Heart left ventricle (tissue), 16 donors: ENCODE measurements at regions not wholly inside any gene's neighbourhood (a gene's known extent, or its start where the extent isn't known, plus 50 kb on each side); places are given as distances from the start of the nearest gene placed in this dataset.

ENCODE experiments used
- ATAC-seq, 4 donors: fragments of 200-7000 bp; cut with Tn5 transposase; one replicate each; pipeline ENCODE4 v1.9.1; 2020 to 2022; ENCODE audit warnings: moderate library complexity in 4 of 4, mild to moderate bottlenecking in 3 of 4, moderate number of reproducible peaks in 1 of 4
- DNase-seq, 5 donors: peaks; one replicate each; pipeline ENCODE4 v3.0.0-alpha.2; 2020
- H3K27ac ChIP-seq, 12 donors: fragments of 200-600 bp; sonication (generic) in 4 of 12; one replicate each; pipeline versions ENCODE4 v1.5.0 to v1.8.0; 2016 to 2022; ENCODE audit warnings: mild to moderate bottlenecking in 2 of 12
- H3K27me3 ChIP-seq, 9 donors: fragments of 200-600 bp; sonication (generic) in 2 of 9; one replicate each; pipeline versions ENCODE4 v1.5.1 to v1.8.0; 2016 to 2022; ENCODE audit warnings: mild to moderate bottlenecking in 3 of 9
- H3K36me3 ChIP-seq, 9 donors: fragments of 200-600 bp; sonication (generic) in 2 of 9; one replicate each; pipeline versions ENCODE4 v1.5.0 to v1.8.0; 2018 to 2022; ENCODE audit warnings: mild to moderate bottlenecking in 2 of 9
- H3K4me1 ChIP-seq, 12 donors: fragments of 200-600 bp; sonication (generic) in 4 of 12; one replicate each; pipeline versions ENCODE4 v1.5.0 to v1.8.0; 2016 to 2022; ENCODE audit warnings: mild to moderate bottlenecking in 3 of 12
- H3K4me3 ChIP-seq, 12 donors: fragments of 200-600 bp; sonication (generic) in 4 of 12; one replicate each; pipeline versions ENCODE4 v1.5.0 to v1.8.0; 2017 to 2022; ENCODE audit warnings: mild to moderate bottlenecking in 9 of 12, moderate library complexity in 4 of 12
- H3K9me3 ChIP-seq, 12 donors: fragments of 200-600 bp; sonication (generic) in 4 of 12; one replicate each; pipeline versions ENCODE4 v1.5.0 to v1.8.0; 2016 to 2022; ENCODE audit warnings: mild to moderate bottlenecking in 1 of 12
- POLR2A ChIP-seq, 2 donors: fragments of 450-650 bp; IDR thresholded peaks; one replicate each; pipeline ENCODE4 v1.6.1; 2017; ENCODE audit warnings: antibody characterized with exemption in 2 of 2, mild to moderate bottlenecking in 2 of 2, moderate library complexity in 2 of 2
- WGBS, 4 donors: extraction: QIAGEN DNeasy Blood & Tissue Kit in 2 of 4; methylation state at CpG; one replicate each; pipeline versions ENCODE4 v1.1.5 to v1.1.7; 2013 to 2018; 5-methylcytosine and 5-hydroxymethylcytosine counted together
- intact Hi-C, 10 donors: fragments of 100-400 bp; cut with DNase I; formaldehyde crosslinking; loops; one replicate each; pipeline versions ENCODE4 v1.11.1 to v1.14.2; 2022
- TF ChIP-seq, protein P1 (sequence below), 12 donors: fragments of 200-600 bp; sonication (generic) in 4 of 12; IDR thresholded peaks; one replicate each; pipeline versions ENCODE4 v1.5.0 to v1.8.0; 2018 to 2022; ENCODE audit warnings: antibody characterized with exemption in 12 of 12, mild to moderate bottlenecking in 5 of 12
- donor health status: ischemic (EF 13 %, LVEDD 7.1; RV severe dilation, severe dysfunction).
- donor health status: healthy with polysubstance abuse.
- donor health status: DM: no; HTN: yes; CAD: no.
- donor health status: DM: no; HTN: no; CAD: no.
- donor health status: ischemic (EF 25% LVEDD 6.9; RV normal size, moderate dysfunction).
- donor health status: ischemic (EF 25% LVEDD 5.7; RV mildly dilated, moderate dysfunction).
- donor health status: healthy.
- donor health status: DM: yes; HTN: yes; CAD: no.
- donor health status: ischemic (EF 35%, LVEDD 5.7; RV mildly dilated, moderate dysfunction).
- donor health status: nonischemic (EF 11% LVEDD 7.7; RV severe dilation, severe dysfunction).
- donor health status: DM: yes; HTN: yes; CAD: no.
- donor health status: PGD.
- donor health status: ischemic (EF 29% LVEDD 5.4; RV normal size, mild dysfunction).
- donor health status: nonischemic (EF 23%, LVEDD 6.1; RV moderate dilation, normal function).

DNA sequence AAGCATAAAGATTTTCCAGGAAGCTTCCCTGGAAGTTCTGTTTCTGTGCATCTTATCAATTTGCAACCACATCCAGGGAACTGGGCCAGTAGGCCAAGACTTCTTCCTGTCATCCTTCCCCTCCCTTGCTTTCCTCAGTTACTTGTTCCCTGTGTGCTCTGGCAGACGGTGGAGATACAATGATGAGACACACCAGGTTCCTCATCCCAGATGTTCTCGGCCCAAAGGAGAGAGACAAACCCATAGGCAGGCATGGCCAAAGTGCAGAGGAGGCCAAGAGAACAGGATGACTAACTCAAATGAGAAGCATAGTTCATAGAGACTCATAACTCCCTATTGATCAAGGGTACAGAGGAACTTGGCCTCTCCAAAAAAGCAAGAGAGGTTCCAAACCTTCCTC, 652.6 kb downstream of the CCDC171 start:
- 81 to 89% (median 84%) methylated on average over 2 of the region's 2 CpGs for WGBS, 4 donors

DNA sequence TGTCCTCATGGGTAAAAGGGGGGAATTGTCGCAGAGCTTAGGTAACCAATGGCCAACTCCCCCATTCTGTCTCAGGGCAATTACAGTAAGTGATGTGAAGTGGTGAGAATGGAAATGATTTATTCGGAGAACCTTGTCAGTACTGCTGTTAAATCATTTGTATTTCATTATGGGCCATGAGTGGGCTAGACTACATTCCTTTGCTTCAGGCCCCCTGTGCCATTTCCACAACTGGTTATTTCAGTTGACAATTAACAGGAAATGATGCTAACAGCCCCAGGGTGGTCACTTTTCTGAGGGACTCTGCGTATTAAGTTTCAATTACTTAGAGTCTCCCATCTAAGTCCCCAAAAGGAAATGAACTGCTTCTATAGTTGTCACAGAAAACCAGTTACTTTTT, 653.7 kb downstream of the CCDC171 start:
- DNase-seq, result no peak
- 73 to 95% (median 90%) methylated on average over 3 of the region's 3 CpGs for WGBS, 4 donors
- intact Hi-C loops, result no loop called here

More for the DNA sequence above, 652.6 kb downstream of the CCDC171 start:
- no peak overlapping the region for H3K4me3 ChIP-seq
- no peak overlapping the region for H3K27ac ChIP-seq
- no peak for TF ChIP-seq POLR2A (IDR thresholded peaks at IDR 0.05)
- TF ChIP-seq, protein P1, sequence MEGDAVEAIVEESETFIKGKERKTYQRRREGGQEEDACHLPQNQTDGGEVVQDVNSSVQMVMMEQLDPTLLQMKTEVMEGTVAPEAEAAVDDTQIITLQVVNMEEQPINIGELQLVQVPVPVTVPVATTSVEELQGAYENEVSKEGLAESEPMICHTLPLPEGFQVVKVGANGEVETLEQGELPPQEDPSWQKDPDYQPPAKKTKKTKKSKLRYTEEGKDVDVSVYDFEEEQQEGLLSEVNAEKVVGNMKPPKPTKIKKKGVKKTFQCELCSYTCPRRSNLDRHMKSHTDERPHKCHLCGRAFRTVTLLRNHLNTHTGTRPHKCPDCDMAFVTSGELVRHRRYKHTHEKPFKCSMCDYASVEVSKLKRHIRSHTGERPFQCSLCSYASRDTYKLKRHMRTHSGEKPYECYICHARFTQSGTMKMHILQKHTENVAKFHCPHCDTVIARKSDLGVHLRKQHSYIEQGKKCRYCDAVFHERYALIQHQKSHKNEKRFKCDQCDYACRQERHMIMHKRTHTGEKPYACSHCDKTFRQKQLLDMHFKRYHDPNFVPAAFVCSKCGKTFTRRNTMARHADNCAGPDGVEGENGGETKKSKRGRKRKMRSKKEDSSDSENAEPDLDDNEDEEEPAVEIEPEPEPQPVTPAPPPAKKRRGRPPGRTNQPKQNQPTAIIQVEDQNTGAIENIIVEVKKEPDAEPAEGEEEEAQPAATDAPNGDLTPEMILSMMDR (IDR thresholded peaks at IDR 0.05), result no peak
- DNase-seq (no peak), ATAC-seq (no peak)
- peaks cover 0 to 4% (median 0%) of the 10 kb centered on the region in 9 donors for H3K27me3 ChIP-seq
- intact Hi-C loops, result no loop called here
- no peaks in the 10 kb centered on the region for H3K36me3 ChIP-seq
- H3K4me1 ChIP-seq, result peaks cover 0 to 7% (median 0%) of the 10 kb centered on the region in 12 donors
- H3K9me3 ChIP-seq, result no peaks in the 10 kb centered on the region

DNA sequence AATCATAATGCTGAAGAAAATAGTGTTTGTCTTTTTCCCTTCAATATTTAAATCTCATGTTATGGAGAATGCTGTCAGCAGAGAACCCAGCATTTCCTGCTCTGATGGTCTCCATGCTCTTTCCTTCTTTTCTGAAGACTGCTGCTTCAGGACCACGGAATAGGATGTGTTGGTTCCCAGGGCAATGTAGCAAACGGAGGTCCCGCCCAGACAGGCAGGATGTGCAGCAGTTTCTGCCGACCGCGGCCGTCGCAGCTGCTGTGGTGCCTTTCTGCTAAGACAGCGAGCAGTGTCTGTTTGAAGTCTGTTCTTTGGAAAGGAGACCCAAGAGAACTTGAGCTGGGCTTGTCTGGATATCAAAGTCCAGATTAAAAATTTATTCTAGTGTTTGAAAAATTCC, 654.3 kb downstream of the CCDC171 start:
- H3K36me3 ChIP-seq, result no peaks in the 10 kb centered on the region
- H3K4me1 ChIP-seq, result peaks cover 0 to 7% (median 0%) of the 10 kb centered on the region in 12 donors
- H3K27ac ChIP-seq, result peak overlapping the region in 1 of 12 donors; percentile 32
- peak in 3 of 5 donors; percentile 27 to 66 (median 62) for DNase-seq
- H3K9me3 ChIP-seq, result peaks cover 0 to 5% (median 0%) of the 10 kb centered on the region in 12 donors
- H3K4me3 ChIP-seq, result no peak overlapping the region
- peak in 3 of 4 donors; percentile 60 to 82 (median 63) for ATAC-seq
- WGBS, 4 donors, result 26 to 38% (median 32%) methylated on average over 9 of the region's 9 CpGs
- TF ChIP-seq POLR2A (IDR thresholded peaks at IDR 0.05), result no peak
- TF ChIP-seq, protein P1 (IDR thresholded peaks at IDR 0.05), result no peak
- intact Hi-C loops, result no loop called here
- peaks cover 0 to 4% (median 0%) of the 10 kb centered on the region in 9 donors for H3K27me3 ChIP-seq

More for the DNA sequence above, 653.7 kb downstream of the CCDC171 start:
- Histone ChIP-seq H3K27ac (no peak overlapping the region), H3K36me3 (no peaks in the 10 kb centered on the region), H3K27me3 (peaks cover 0 to 4% (median 0%) of the 10 kb centered on the region in 9 donors), H3K4me1 (peaks cover 0 to 7% (median 0%) of the 10 kb centered on the region in 12 donors), H3K4me3 (no peak overlapping the region), H3K9me3 (peaks cover 0 to 5% (median 0%) of the 10 kb centered on the region in 12 donors)
- no peak for ATAC-seq
- TF ChIP-seq POLR2A (IDR thresholded peaks at IDR 0.05), result no peak
- TF ChIP-seq, protein P1 (IDR thresholded peaks at IDR 0.05), result no peak

DNA sequence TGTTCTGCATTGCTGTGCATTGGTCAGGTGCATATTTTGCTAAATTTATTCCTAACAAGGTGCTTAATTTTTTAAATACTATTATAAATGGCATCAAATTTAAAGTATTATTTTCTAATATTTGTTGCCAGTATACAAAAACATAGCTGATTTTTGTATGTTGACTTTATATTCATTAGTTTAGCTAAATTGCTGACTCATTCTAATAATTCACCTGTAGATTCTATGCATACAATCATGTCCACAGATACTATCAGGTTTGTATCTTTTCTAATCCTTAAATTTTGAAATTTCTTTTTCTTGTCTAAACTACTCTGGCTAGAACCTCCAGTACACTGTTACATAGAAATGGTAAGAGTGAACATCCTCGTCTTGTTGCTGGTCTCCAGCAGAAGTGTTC, 657.6 kb downstream of the CCDC171 start:
- ATAC-seq, result no peak
- H3K27ac ChIP-seq, result no peak overlapping the region
- no peak overlapping the region for H3K4me3 ChIP-seq
- peaks cover 0 to 24% (median 7%) of the 10 kb centered on the region in 12 donors for H3K4me1 ChIP-seq
- H3K9me3 ChIP-seq, result peaks cover 0 to 5% (median 0%) of the 10 kb centered on the region in 12 donors
- intact Hi-C loops, result no loop called here
- H3K36me3 ChIP-seq, result no peaks in the 10 kb centered on the region
- peaks cover 0 to 4% (median 0%) of the 10 kb centered on the region in 9 donors for H3K27me3 ChIP-seq
- 90 to 96% (median 93%) methylated on average over 1 of the region's 1 CpG for WGBS, 4 donors
- DNase-seq, result no peak
- TF ChIP-seq, protein P1 (IDR thresholded peaks at IDR 0.05), result no peak
- no peak for TF ChIP-seq POLR2A (IDR thresholded peaks at IDR 0.05)
